GM19467 (cell line): ENCODE measurements at regions not wholly inside any gene's neighbourhood (a gene's known extent, or its start where the extent isn't known, plus 50 kb on each side); places are given as distances from the start of the nearest gene placed in this dataset.

Source experiments
- ATAC-seq: cut with Tn5 transposase; IDR thresholded peaks from one replicate; pipeline ENCODE4 v1.9.1; 2021; ENCODE audit warnings: mild to moderate bottlenecking, moderate library complexity; ENCODE audit not compliant: unreplicated experiment

DNA sequence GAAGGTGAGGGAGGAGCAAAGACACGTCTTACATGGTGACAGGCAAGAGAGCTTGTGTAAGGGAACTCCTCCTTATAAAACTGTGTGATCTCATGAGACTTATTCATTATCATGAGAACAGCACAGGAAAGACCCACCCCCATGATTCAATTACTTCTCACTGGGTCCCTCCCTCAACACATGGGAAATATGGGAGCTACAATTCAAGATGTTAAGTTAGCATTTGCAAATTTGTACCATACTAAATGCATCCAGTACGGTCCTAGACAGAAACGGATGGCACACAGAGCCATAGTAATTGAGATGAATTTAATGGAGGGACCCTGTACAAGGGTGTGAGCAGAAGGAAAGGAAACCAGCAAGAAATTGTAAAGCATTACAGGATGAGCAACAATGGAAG is 765.8 kb upstream of the API5 start:
- no peak for ATAC-seq

- ATAC-seq, result no peak
These were observed 759.0 kb upstream of the API5 start for GRCh38 chr11:42552786-42553185.

- ATAC-seq, result no peak
These were observed 756.6 kb upstream of the API5 start for GRCh38 chr11:42555190-42555589.

DNA sequence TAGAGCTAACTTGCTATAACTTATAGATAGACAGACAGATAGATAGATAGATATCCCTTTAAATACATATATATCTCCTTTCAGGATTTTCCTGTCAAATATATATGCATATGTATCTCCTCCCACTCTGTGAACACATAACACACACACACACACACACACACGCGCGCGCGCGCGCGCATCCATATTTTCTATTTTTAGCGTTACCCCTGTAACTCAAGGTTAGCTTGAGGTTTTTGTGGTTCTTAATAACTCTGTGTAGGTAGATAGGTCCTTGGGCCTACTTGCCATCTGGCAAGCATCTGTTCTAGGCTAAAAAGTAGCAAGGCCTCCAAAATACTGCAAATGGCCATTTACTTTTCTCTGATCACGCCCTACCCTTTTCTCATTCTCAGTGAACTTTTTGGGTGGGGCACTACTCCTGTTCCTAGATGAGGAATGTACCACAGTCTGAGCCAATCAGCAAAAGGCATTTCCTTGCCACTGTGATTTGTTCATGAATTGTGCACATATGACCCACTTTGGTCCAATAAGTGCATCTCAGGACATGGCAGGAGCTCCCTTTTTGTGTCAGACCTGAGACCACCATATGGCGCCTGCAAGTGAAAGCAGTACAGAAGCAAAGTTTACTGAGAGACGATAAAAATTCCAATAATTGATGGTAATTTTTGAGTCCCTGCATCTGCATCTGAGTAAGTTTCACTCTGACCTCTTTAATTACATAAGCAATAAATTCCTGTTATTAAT is 740.5 kb upstream of the API5 start:
- no peak for ATAC-seq

- ATAC-seq, result no peak
These were observed 739.8 kb upstream of the API5 start for GRCh38 chr11:42571878-42572610.

DNA sequence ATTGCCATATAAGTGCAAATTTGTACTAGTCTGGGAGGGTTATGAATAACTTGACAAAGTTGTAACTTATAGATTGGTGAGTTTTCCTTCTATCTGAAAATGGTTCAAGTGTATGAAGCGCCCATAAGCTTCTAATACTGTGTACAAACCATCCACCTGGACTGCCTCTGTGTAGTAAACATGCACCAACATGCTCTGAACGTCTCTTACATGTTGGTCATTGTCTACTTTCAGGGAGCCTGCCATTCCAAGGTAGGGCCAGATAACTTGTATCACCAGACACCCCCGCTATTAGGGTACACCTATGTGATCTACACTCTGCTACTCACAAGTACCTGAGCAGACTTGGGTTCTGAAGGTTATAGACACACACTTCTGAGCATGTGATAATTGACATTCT is 735.5 kb upstream of the API5 start:
- no peak for ATAC-seq

GRCh38 chr11:42589286-42589685 is 722.5 kb upstream of the API5 start:
- ATAC-seq, result no peak

- no peak for ATAC-seq
These were observed 720.0 kb upstream of the API5 start for GRCh38 chr11:42591841-42592240.

DNA sequence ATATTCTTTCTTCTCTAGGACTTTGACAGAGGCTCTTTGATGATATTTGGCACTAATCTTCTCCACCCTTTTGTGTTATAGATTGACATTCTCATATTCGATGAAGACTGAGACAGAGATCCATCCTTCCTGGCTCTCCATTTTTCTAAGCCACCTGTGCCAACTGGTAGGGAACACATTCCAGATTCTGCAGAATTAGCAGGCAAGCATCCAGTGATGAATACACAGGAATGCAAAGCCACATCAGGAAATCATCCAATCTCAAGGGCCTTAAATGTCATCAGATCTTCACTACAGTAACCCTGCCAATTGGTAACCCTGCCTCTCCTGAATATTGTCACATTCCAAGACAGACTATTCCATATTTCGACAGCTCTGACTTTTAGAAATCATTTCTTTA is 718.4 kb upstream of the API5 start:
- ATAC-seq, result no peak

- ATAC-seq, result no peak
These were observed 715.9 kb upstream of the API5 start for GRCh38 chr11:42595876-42596275.

GRCh38 chr11:42596576-42597145 is 715.1 kb upstream of the API5 start:
- no peak for ATAC-seq

DNA sequence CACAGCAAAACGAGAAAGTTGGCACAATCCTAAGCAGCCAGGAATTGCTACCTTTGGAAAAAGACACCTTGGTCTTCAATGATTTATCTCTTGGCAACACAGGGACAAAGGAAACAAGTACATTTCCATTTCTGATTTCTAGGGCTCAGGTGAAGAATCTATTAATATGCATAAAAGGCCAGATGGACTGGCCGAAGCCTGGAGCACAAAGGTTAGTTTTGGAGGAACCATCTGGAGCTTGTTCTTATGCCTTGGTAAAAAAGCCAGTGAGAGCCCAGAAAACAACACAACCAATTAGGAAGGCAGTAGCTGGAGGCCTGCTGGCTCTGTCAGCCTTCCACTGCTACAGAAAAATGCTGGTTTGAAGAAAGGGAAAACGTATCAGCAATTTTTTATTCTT is 713.5 kb upstream of the API5 start:
- no peak for ATAC-seq

- no peak for ATAC-seq
These were observed 691.0 kb upstream of the API5 start for GRCh38 chr11:42620796-42621195.

- ATAC-seq, result no peak
These were observed 685.8 kb upstream of the API5 start for GRCh38 chr11:42625757-42626665.

GRCh38 chr11:42631220-42631843 is 680.5 kb upstream of the API5 start:
- ATAC-seq, result no peak

GRCh38 chr11:42646959-42647358 is 664.8 kb upstream of the API5 start:
- ATAC-seq, result no peak

- ATAC-seq, result no peak
These were observed 663.8 kb upstream of the API5 start for GRCh38 chr11:42647993-42648392.

DNA sequence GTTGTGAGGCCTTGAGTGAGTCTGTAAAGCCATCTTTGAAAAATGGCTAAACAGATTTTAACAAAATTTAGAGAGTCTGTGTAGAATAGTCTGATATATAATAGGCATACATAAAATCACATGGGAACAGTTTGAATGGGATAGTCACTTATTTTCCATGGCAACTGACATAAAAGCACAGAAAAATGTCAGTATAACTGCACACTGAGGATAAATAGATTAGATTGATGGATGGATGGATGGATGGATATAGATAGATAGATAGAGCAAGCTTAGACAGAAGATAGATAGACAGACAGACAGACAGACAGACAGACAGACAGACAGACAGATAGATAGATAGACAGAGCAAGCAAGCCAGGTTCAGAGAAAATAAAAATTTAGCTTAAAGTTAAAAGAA is 660.2 kb upstream of the API5 start:
- no peak for ATAC-seq

DNA sequence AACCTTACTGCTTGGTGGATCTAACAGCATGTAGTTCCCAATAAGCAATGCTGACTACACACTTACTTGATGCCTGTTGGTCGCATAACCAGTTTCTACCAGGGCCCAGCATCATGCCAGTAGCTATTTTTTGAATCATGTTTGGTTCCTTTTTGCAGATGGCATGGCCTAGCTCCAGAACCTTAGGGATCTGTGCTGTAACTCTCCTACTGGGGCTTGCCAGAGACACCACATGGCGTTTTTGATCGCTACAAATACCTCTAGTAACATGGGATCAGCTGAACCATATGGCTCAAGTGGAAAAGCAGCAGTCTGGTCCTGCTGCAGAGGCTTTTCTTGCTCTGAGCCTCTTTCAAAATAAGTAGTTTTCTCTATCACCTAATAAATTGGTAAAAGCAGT is 654.6 kb upstream of the API5 start:
- ATAC-seq, result no peak

DNA sequence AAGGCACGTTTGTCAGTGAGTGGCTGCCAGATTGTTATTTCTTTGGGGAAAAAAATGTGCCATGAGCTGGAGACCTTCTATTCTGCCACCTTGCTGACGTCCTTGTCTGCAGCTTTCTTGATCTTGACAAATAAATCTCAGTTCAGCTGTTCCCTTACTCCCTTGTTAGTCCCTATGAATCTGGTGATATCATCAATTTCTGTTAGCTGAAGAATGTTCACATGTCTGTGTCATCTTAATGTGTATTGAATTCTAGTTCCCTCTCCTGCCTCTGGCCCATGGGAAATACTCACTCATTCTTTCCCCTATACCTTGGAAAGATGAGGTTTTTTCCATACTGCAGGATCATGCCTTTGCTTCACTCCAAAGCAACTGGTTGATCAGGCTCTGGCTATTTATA is 649.9 kb upstream of the API5 start:
- ATAC-seq, result no peak
